ENCODE measurements at regions not wholly inside any gene's neighbourhood (a gene's known extent, or its start where the extent isn't known, plus 50 kb on each side); places are given as distances from the start of the nearest gene placed in this dataset.

DNA sequence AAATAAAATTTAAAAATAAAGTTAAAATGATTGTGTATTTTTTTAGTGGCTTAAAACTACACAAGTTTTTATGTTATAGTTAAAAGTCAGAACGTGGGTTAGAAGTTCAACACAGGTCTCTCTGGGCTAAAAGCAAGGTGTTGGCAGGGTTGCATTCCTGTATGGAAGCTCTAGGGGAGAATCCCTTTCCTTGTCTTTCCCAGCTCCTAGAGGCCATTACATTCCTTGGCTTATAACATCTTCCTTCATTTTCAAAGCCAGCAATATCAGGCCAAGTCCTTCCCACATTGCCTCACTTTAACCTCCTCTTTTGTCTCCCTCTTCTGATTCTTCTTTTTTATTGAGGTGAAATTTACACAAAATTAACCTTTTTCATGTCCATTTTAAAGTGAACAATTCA is 52.4 kb upstream of the EEPD1 start:
- TF ChIP-seq, protein P1, sequence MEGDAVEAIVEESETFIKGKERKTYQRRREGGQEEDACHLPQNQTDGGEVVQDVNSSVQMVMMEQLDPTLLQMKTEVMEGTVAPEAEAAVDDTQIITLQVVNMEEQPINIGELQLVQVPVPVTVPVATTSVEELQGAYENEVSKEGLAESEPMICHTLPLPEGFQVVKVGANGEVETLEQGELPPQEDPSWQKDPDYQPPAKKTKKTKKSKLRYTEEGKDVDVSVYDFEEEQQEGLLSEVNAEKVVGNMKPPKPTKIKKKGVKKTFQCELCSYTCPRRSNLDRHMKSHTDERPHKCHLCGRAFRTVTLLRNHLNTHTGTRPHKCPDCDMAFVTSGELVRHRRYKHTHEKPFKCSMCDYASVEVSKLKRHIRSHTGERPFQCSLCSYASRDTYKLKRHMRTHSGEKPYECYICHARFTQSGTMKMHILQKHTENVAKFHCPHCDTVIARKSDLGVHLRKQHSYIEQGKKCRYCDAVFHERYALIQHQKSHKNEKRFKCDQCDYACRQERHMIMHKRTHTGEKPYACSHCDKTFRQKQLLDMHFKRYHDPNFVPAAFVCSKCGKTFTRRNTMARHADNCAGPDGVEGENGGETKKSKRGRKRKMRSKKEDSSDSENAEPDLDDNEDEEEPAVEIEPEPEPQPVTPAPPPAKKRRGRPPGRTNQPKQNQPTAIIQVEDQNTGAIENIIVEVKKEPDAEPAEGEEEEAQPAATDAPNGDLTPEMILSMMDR (IDR thresholded peaks at IDR 0.05) = no peak
- TF ChIP-seq POLR2A (IDR thresholded peaks at IDR 0.05) = no peak

Measured in heart left ventricle (tissue), 13 donors.